ENCODE measurements at regions not wholly inside any gene's neighbourhood (a gene's known extent, or its start where the extent isn't known, plus 50 kb on each side); places are given as distances from the start of the nearest gene placed in this dataset.

DNA sequence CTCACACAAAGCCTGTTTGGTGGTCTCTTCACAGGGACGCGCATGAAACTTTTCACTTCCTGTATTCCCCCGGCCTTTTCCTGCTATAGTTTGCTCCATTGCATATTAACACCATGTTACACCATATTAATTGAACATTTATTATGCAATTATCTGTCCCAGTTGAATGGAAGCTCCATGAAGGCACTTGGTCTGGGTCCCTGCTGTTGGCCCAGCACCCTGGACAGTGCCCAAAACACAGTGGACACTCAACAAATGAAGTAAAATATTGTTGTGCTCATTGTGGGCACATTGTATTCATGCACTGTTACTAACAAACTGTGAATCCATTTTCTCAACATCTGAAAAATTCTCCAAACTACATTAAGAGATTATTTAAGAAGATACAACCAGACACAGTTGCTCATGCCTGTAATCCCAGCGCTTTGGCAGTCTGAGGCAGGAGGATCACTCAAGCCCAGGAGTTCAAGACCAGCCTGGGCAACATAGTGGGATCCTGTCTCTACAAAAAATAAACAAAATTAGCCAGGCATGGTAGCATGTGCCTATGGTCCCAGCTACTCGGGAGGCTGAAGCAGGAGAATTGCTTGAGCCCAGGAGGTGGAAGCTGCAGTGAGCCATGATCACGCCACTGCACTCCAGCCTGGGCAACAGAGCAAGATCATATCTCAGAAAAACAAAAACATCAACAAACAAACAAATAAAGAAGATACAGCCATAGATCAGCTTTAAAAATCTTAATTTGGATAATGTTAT is 292.7 kb upstream of the TENM3 start:
- DNase-seq (ENCODE audit: low spot score in 2 of 2) = no peak
- 76 to 86% methylated on average over 6 of the region's 6 CpGs for WGBS, 2 donors

DNA sequence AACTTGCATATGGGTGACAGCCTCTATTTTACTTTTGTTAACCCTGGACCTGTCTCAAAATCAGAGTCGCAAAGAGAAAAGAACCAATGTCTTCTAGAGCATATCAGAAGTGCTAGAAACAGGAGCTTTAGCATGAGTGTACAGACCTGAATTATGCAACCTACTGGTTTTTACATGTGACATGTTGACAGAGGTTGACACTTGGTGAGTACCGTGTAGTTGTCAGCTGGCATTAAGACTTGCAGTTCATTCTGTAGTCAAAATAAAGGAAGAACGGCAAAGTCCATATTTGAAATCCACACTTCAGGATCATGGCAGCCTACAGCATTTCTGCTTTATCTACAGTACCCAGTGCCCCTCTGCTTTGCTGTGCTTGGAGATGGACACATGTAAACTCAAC is 291.9 kb upstream of the TENM3 start:
- no peak overlapping the region for H3K4me3 ChIP-seq (ENCODE audit: low read depth, poor library complexity, severe bottlenecking)
- DNase-seq (ENCODE audit: low spot score in 2 of 2) = no peak
- WGBS, 2 donors = 90 to 97% methylated on average over 3 of the region's 3 CpGs
- intact Hi-C loops (cut with DNase I; ENCODE audit: low total_unique reads) = no loop called here
- TF ChIP-seq, protein P1, sequence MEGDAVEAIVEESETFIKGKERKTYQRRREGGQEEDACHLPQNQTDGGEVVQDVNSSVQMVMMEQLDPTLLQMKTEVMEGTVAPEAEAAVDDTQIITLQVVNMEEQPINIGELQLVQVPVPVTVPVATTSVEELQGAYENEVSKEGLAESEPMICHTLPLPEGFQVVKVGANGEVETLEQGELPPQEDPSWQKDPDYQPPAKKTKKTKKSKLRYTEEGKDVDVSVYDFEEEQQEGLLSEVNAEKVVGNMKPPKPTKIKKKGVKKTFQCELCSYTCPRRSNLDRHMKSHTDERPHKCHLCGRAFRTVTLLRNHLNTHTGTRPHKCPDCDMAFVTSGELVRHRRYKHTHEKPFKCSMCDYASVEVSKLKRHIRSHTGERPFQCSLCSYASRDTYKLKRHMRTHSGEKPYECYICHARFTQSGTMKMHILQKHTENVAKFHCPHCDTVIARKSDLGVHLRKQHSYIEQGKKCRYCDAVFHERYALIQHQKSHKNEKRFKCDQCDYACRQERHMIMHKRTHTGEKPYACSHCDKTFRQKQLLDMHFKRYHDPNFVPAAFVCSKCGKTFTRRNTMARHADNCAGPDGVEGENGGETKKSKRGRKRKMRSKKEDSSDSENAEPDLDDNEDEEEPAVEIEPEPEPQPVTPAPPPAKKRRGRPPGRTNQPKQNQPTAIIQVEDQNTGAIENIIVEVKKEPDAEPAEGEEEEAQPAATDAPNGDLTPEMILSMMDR (IDR thresholded peaks at IDR 0.05) = no peak
- no peak for TF ChIP-seq POLR2A (IDR thresholded peaks at IDR 0.05)

More for the DNA sequence above, 292.7 kb upstream of the TENM3 start:
- intact Hi-C loops (cut with DNase I; ENCODE audit: low total_unique reads) = no loop called here
- no peak overlapping the region for H3K4me3 ChIP-seq (ENCODE audit: low read depth, poor library complexity, severe bottlenecking)
- TF ChIP-seq POLR2A (IDR thresholded peaks at IDR 0.05) = no peak
- TF ChIP-seq, protein P1 (IDR thresholded peaks at IDR 0.05) = no peak

DNA sequence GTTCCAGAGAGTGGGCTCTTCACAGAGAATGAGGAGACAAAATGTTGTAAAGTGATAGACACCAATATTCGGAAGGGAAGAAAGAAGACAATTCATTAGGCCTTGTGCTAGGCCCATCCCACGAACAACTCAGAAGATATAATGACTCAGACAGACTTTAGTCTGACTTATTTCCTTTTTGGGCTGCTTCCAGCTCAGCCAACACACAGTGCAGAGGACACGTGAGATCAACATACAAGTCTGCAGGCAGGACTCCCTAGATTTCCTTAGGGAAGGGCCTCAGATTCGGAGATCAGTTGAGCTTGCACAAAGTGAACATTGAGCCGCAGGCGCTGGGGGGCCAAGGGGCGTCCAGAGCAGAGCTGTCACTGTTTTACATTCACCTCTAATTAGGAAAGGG is 290.7 kb upstream of the TENM3 start:
- DNase-seq (ENCODE audit: low spot score in 2 of 2) = no peak
- WGBS, 2 donors = 35 to 39% methylated on average over 7 of the region's 7 CpGs
- H3K4me3 ChIP-seq (ENCODE audit: low read depth, poor library complexity, severe bottlenecking) = no peak overlapping the region
- intact Hi-C loops (cut with DNase I; ENCODE audit: low total_unique reads) = no loop called here
- TF ChIP-seq POLR2A (IDR thresholded peaks at IDR 0.05) = no peak
- TF ChIP-seq, protein P1 (IDR thresholded peaks at IDR 0.05) = no peak

DNA sequence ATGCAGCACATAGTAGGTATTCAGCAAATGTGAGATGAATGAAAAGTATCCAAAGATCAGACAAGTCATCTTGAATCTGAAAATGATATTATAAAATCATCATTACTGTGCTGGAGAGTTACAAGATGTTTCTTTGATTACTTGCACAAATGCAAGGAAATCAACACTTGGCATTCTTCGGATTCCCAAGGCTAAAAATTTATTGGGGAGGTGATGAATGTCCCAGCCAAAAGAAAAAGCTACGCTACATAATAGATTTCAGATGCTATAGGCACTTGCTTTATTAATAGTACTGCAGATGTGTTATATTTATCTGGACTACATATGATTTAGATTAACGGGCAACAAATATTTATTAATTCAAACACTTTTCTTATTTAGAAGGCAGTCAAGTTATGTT is 286.7 kb upstream of the TENM3 start:
- no peak for DNase-seq (ENCODE audit: low spot score in 2 of 2)
- 56 to 58% methylated on average over 3 of the region's 3 CpGs for WGBS, 2 donors
- intact Hi-C loops (cut with DNase I; ENCODE audit: low total_unique reads) = no loop called here
- no peak overlapping the region for H3K4me3 ChIP-seq (ENCODE audit: low read depth, poor library complexity, severe bottlenecking)
- TF ChIP-seq, protein P1 (IDR thresholded peaks at IDR 0.05) = no peak
- TF ChIP-seq POLR2A (IDR thresholded peaks at IDR 0.05) = no peak

DNA sequence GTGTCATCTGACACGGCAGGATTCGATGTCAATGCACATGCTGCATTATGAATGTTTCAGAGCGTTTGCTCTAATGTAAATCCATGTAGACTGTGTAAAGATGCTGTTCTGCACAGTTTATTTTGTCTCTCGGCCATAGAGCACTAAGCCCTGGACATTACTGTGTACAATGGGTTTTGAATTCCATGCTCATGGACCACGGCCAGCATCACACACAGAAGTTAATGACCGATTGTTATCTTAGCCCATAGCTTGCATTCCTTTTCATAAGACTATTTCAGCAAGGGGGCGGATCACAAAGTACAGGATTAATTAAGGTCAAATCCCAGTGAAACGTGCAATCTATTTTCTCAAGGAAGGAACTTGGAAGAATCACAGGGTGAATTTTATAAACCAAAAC is 286.1 kb upstream of the TENM3 start:
- intact Hi-C loops (cut with DNase I; ENCODE audit: low total_unique reads) = no loop called here
- 47 to 50% methylated on average over 8 of the region's 8 CpGs for WGBS, 2 donors
- no peak for TF ChIP-seq POLR2A (IDR thresholded peaks at IDR 0.05)
- TF ChIP-seq, protein P1 (IDR thresholded peaks at IDR 0.05) = no peak
- no peak overlapping the region for H3K4me3 ChIP-seq (ENCODE audit: low read depth, poor library complexity, severe bottlenecking)
- no peak for DNase-seq (ENCODE audit: low spot score in 2 of 2)

DNA sequence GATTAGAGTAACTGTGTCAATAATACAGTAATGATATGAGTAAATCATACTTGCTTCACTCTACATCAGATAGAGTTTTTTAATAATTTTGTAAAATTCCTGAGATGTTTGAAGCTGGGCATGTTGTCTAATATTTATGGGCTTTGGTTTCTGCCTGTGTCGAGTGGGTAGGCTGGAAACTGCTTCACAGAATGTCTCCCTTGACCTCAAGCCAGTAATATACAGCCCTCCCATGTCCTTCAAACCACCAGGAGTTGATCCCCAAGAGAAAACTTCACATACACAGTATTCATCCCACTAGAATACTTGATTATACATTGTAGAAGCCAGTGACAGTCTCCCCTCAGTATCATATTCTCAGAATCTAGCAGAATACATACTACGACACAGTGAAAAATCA is 284.8 kb upstream of the TENM3 start:
- H3K4me3 ChIP-seq (ENCODE audit: low read depth, poor library complexity, severe bottlenecking) = no peak overlapping the region
- TF ChIP-seq, protein P1 (IDR thresholded peaks at IDR 0.05) = no peak
- no peak for TF ChIP-seq POLR2A (IDR thresholded peaks at IDR 0.05)
- intact Hi-C loops (cut with DNase I; ENCODE audit: low total_unique reads) = no loop called here
- WGBS, 2 donors = 69 to 77% methylated on average over 2 of the region's 2 CpGs
- DNase-seq (ENCODE audit: low spot score in 2 of 2) = no peak
